CD4-positive, alpha-beta T cell (primary cell): ENCODE measurements at regions not wholly inside any gene's neighbourhood (a gene's known extent, or its start where the extent isn't known, plus 50 kb on each side); places are given as distances from the start of the nearest gene placed in this dataset.

Source experiments
- ATAC-seq: fragments of 200-7000 bp; cut with Tn5 transposase; one replicate; pipeline ENCODE4 v1.10.0; 2022; ENCODE audit warnings: mild to moderate bottlenecking; ENCODE audit not compliant: poor library complexity
- CTCF ChIA-PET: fragments of 350-600 bp; sonication (Branson Sonifier 250); formaldehyde crosslinking; loops from one replicate; lab custom pipeline; 2021; ENCODE audit warnings: antibody characterized with exemption, inconsistent platforms; lab: Charles Lee
- POLR2A ChIA-PET: fragments of 350-600 bp; sonication (Branson Sonifier 250); formaldehyde crosslinking; loops from one replicate; lab custom pipeline; 2021; ENCODE audit warnings: antibody characterized with exemption, inconsistent platforms; lab: Charles Lee
- DNase-seq, 14 experiments: peaks; one replicate each; pipeline ENCODE4 v3.0.0-alpha.2; 2013 to 2020; ENCODE audit warnings: mixed read lengths in 2 of 14
- H3K27ac ChIP-seq, 2 donors: one replicate each; pipeline versions ENCODE4 v1.5.1 to v1.7.0; 2013; ENCODE audit warnings: low read length in 2 of 2, low read depth in 1 of 2, mild to moderate bottlenecking in 1 of 2
- H3K27me3 ChIP-seq, 2 experiments: 1 replicate in 1 of 2; 2 replicates in 1 of 2; pipeline versions ENCODE4 v1.6.1 to v1.7.0; 2013; ENCODE audit warnings: low read length in 2 of 2, control low read depth in 1 of 2, mild to moderate bottlenecking in 1 of 2, moderate library complexity in 1 of 2; ENCODE audit not compliant: insufficient read depth in 2 of 2, control insufficient read depth in 1 of 2
- H3K36me3 ChIP-seq: one replicate; pipeline ENCODE4 v1.6.1; 2013; ENCODE audit warnings: low read length, control low read depth; ENCODE audit not compliant: insufficient read depth
- H3K4me1 ChIP-seq: one replicate; pipeline ENCODE4 v1.6.1; 2013; ENCODE audit warnings: low read length, control low read depth; ENCODE audit not compliant: insufficient read depth
- H3K4me3 ChIP-seq: one replicate; pipeline ENCODE4 v1.5.1; 2013; ENCODE audit warnings: mild to moderate bottlenecking, low read length, moderate library complexity
- H3K9me3 ChIP-seq, 2 experiments: 1 replicate in 1 of 2; 2 replicates in 1 of 2; pipeline versions ENCODE4 v1.6.1 to v1.7.0; 2013; ENCODE audit warnings: low read length in 2 of 2, mild to moderate bottlenecking in 2 of 2, control low read depth in 1 of 2, moderate library complexity in 1 of 2; ENCODE audit not compliant: control insufficient read depth in 1 of 2, insufficient read depth in 1 of 2
- H3K27ac Mint-ChIP-seq: one replicate; pipeline ENCODE4 v1.8.0; 2020; ENCODE audit warnings: mixed read lengths
- H3K27me3 Mint-ChIP-seq: one replicate; pipeline ENCODE4 v1.8.0; 2021; ENCODE audit warnings: mixed read lengths
- H3K36me3 Mint-ChIP-seq: one replicate; pipeline ENCODE4 v1.8.0; 2021; ENCODE audit warnings: low read depth, mixed read lengths
- H3K4me1 Mint-ChIP-seq: one replicate; pipeline ENCODE4 v1.8.0; 2021; ENCODE audit warnings: low read depth, mixed read lengths
- H3K4me3 Mint-ChIP-seq: one replicate; pipeline ENCODE4 v1.8.0; 2020; ENCODE audit warnings: mild to moderate bottlenecking, mixed read lengths
- H3K9me3 Mint-ChIP-seq: one replicate; pipeline ENCODE4 v1.8.0; 2020; ENCODE audit warnings: mixed read lengths
- intact Hi-C, 2 experiments: fragments of 100-400 bp; cut with DNase I in 1 of 2; cut with micrococcal nuclease in 1 of 2; formaldehyde crosslinking; loops; one replicate each; pipeline versions ENCODE4 v1.15.1 to v1.9.0; 2023 to 2025; cut with DNase I, micrococcal nuclease
- TF ChIP-seq, protein P1 (sequence below): fragments of 200-600 bp; IDR thresholded peaks from one replicate; pipeline ENCODE4 v1.8.0; 2022; ENCODE audit warnings: antibody characterized with exemption, mild to moderate bottlenecking

DNA sequence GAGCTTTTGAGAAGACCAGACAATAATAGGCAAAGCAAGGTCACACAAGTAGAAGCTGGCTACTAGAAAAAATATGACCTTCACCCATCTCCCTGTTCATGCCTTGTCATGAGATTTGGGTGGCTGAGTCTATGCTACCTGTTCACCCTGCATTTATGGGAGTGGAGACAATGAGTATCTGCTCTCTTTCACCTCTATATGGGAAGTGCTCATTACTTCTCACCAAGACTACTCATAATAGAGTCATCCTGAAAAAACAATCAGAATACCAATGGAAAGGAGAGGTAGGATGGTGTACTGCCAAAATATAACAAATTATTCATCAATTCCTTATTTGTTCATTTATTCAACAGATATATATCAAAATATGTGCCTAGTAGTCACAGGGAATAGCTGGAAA lies 921.8 kb upstream of the INTU start:
- ChIA-PET POLR2A (no interaction called here), CTCF (no interaction called here)
- no peaks in the 10 kb centered on the region for H3K4me1 Mint-ChIP-seq

DNA sequence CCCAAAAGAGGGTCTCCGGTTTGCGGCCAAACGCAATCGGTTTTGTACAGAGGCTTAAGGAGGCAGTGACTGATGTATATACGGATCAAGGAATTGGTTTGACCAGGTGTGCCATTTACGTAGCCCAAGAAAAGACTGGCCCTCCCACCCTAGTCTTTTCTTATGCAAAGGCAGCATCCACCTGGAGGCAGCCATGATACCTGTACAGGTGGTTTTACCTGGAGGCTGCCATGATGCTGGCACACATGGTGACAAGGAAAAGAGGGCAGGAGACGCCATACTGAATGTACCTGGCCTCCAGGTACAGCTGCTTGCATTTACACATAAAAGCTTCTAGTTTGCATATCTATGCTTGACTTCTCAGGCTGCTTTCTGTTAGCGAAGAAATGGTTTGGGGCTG lies 917.7 kb upstream of the INTU start:
- CTCF ChIA-PET = no interaction called here
- Histone ChIP-seq H3K4me3 (no peak overlapping the region), H3K27ac (no peak overlapping the region), H3K4me1 (no peaks in the 10 kb centered on the region), H3K9me3 (peaks cover 0 to 4% of the 10 kb centered on the region in 2 experiments), H3K27me3 (no peaks in the 10 kb centered on the region), H3K36me3 (no peaks in the 10 kb centered on the region)
- TF ChIP-seq, protein P1, sequence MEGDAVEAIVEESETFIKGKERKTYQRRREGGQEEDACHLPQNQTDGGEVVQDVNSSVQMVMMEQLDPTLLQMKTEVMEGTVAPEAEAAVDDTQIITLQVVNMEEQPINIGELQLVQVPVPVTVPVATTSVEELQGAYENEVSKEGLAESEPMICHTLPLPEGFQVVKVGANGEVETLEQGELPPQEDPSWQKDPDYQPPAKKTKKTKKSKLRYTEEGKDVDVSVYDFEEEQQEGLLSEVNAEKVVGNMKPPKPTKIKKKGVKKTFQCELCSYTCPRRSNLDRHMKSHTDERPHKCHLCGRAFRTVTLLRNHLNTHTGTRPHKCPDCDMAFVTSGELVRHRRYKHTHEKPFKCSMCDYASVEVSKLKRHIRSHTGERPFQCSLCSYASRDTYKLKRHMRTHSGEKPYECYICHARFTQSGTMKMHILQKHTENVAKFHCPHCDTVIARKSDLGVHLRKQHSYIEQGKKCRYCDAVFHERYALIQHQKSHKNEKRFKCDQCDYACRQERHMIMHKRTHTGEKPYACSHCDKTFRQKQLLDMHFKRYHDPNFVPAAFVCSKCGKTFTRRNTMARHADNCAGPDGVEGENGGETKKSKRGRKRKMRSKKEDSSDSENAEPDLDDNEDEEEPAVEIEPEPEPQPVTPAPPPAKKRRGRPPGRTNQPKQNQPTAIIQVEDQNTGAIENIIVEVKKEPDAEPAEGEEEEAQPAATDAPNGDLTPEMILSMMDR = no peak
- Mint-ChIP-seq H3K27ac (no peak overlapping the region), H3K4me1 (no peaks in the 10 kb centered on the region), H3K36me3 (no peaks in the 10 kb centered on the region), H3K27me3 (no peaks in the 10 kb centered on the region), H3K4me3 (no peak overlapping the region), H3K9me3 (peaks cover 10% of the 10 kb centered on the region)
- DNase-seq (no peak), ATAC-seq (no peak)
- POLR2A ChIA-PET = no interaction called here
- intact Hi-C loops = no loop called here

More for the DNA sequence above, 921.8 kb upstream of the INTU start:
- DNase-seq (no peak), ATAC-seq (no peak)
- Mint-ChIP-seq H3K27me3 (no peaks in the 10 kb centered on the region), H3K36me3 (no peaks in the 10 kb centered on the region), H3K4me3 (no peak overlapping the region), H3K27ac (no peak overlapping the region), H3K9me3 (peaks cover 12% of the 10 kb centered on the region)
- H3K9me3 ChIP-seq = peaks cover 0 to 5% of the 10 kb centered on the region in 2 experiments
- TF ChIP-seq, protein P1 = no peak
- H3K27me3 ChIP-seq = no peaks in the 10 kb centered on the region
- H3K36me3 ChIP-seq = no peaks in the 10 kb centered on the region
- H3K4me1 ChIP-seq = no peaks in the 10 kb centered on the region
- intact Hi-C loops = no loop called here
- H3K27ac ChIP-seq = no peak overlapping the region
- H3K4me3 ChIP-seq = no peak overlapping the region

DNA sequence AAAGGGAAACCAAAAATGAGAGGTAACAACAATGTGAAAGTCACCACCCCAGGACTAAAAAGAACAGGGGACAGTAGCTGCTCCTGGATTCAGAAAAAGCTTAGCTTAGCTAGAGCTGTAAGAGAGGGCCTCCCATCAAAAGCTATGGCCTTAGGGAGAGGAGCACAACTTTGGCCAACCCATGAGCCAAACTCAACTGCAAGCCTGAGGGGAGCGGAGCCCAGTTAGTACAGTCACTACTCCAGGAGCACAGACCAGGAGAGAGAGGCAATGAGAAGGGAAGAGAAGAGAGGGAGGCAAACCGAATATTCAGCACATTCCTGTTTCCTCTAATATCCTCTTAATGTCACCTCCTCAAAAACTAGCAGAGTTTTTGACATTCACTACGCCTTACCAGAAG lies 917.1 kb upstream of the INTU start:
- Mint-ChIP-seq H3K4me1 (no peaks in the 10 kb centered on the region), H3K27ac (no peak overlapping the region), H3K36me3 (no peaks in the 10 kb centered on the region), H3K27me3 (no peaks in the 10 kb centered on the region), H3K9me3 (peaks cover 7% of the 10 kb centered on the region), H3K4me3 (no peak overlapping the region)
- no peaks in the 10 kb centered on the region for H3K27me3 ChIP-seq
- ChIA-PET CTCF (no interaction called here), POLR2A (no interaction called here)
- intact Hi-C loops = no loop called here
- H3K4me3 ChIP-seq = no peak overlapping the region
- ATAC-seq (no peak), DNase-seq (no peak)
- TF ChIP-seq, protein P1 = no peak
- H3K9me3 ChIP-seq = peaks cover 0 to 4% of the 10 kb centered on the region in 2 experiments
- no peak overlapping the region for H3K27ac ChIP-seq
- H3K4me1 ChIP-seq = no peaks in the 10 kb centered on the region
- H3K36me3 ChIP-seq = no peaks in the 10 kb centered on the region
